ENCODE measurements at regions not wholly inside any gene's neighbourhood (a gene's known extent, or its start where the extent isn't known, plus 50 kb on each side); places are given as distances from the start of the nearest gene placed in this dataset.
"Not testable (repeated sequence)": the region's sequence is repeated elsewhere in the genome, so short reads cannot be mapped to it uniquely, and the experiment has no call there.

- DNase-seq = no peak
Measured at GRCh38 chr2:139685090-139685983, 905.1 kb upstream of the NXPH2 start.

- DNase-seq = no peak
Measured at GRCh38 chr2:139684286-139684860, 904.2 kb upstream of the NXPH2 start.

GRCh38 chr2:139674577-139674976 lies 894.4 kb upstream of the NXPH2 start:
- DNase-seq = no peak

GRCh38 chr2:139673447-139673846 lies 893.3 kb upstream of the NXPH2 start:
- DNase-seq = not testable (repeated sequence)

- DNase-seq = no peak
Measured at GRCh38 chr2:139669675-139670074, 889.5 kb upstream of the NXPH2 start.

- no peak for DNase-seq
Measured at GRCh38 chr2:139652385-139652784, 872.2 kb upstream of the NXPH2 start.

GRCh38 chr2:139645617-139646016 lies 865.4 kb upstream of the NXPH2 start:
- no peak for DNase-seq

- no peak for DNase-seq
Measured at GRCh38 chr2:139643139-139643538, 862.9 kb upstream of the NXPH2 start.

- no peak for DNase-seq
Measured at GRCh38 chr2:139631966-139632365, 851.8 kb upstream of the NXPH2 start.

GRCh38 chr2:139628931-139629330 lies 848.7 kb upstream of the NXPH2 start:
- no peak for DNase-seq

GRCh38 chr2:139626128-139626527 lies 845.9 kb upstream of the NXPH2 start:
- DNase-seq = no peak

GRCh38 chr2:139622691-139623090 lies 842.5 kb upstream of the NXPH2 start:
- DNase-seq = no peak

GRCh38 chr2:139617747-139618146 lies 837.6 kb upstream of the NXPH2 start:
- DNase-seq = no peak

GRCh38 chr2:139613264-139613663 lies 833.1 kb upstream of the NXPH2 start:
- no peak for DNase-seq

GRCh38 chr2:139610512-139610911 lies 830.3 kb upstream of the NXPH2 start:
- no peak for DNase-seq

GRCh38 chr2:139609109-139609508 lies 828.9 kb upstream of the NXPH2 start:
- no peak for DNase-seq

- no peak for DNase-seq
Measured at GRCh38 chr2:139605668-139606067, 825.5 kb upstream of the NXPH2 start.

GRCh38 chr2:139600166-139600565 lies 820.0 kb upstream of the NXPH2 start:
- no peak for DNase-seq

- DNase-seq = no peak
Measured at GRCh38 chr2:139585101-139585500, 804.9 kb upstream of the NXPH2 start.

- no peak for DNase-seq
Measured at GRCh38 chr2:139574371-139574770, 794.2 kb upstream of the NXPH2 start.

- DNase-seq = no peak
Measured at GRCh38 chr2:139556789-139557188, 776.6 kb upstream of the NXPH2 start.

GRCh38 chr2:139550873-139551272 lies 770.7 kb upstream of the NXPH2 start:
- DNase-seq = no peak

- DNase-seq = no peak
Measured at GRCh38 chr2:139550341-139550740, 770.2 kb upstream of the NXPH2 start.

- DNase-seq = no peak
Measured at GRCh38 chr2:139544186-139544851, 764.1 kb upstream of the NXPH2 start.

Measured in activated CD4-positive, alpha-beta T cell treated with anti-CD3 and anti-CD28 coated beads, Interleukin-2, Interleukin-6, amounts not matched to agents 100 ng/mL and 50 ng/mL, durations not matched to agents 16 hours and 8 hours (primary cell).